K562 (cell line): ENCODE measurements at regions not wholly inside any gene's neighbourhood (a gene's known extent, or its start where the extent isn't known, plus 50 kb on each side); places are given as distances from the start of the nearest gene placed in this dataset.

Experiments
- ATAC-seq: fragments of 200-7000 bp; cut with Tn5 transposase; 3 replicates; pipeline ENCODE4 v1.9.1; 2020; ENCODE audit warnings: moderate library complexity
- BruUV-seq: library from RNA; stranded (reverse); fragments of 400-500 nt; replicated peaks from 2 replicates; lab custom pipeline; 2021; lab: Mats Ljungman, UMichigan
- CTCF ChIA-PET: fragments of 300-600 bp; formaldehyde crosslinking; extraction: SDS; loops from one replicate; lab custom pipeline; 2021; ENCODE audit warnings: low intra/inter-chr PET ratio; lab: Yijun Ruan, JAX
- POLR2A ChIA-PET: fragments of 300-600, 350-650 bp; sonication (Branson Sonifier 250); formaldehyde crosslinking; extraction: SDS; loops from one replicate; lab custom pipeline; 2021; ENCODE audit warnings: antibody characterized with exemption, inconsistent platforms; lab: Yijun Ruan, JAX
- DNase-seq, 4 experiments: peaks; one replicate each; pipeline versions ENCODE4 v3.0.0 to v3.0.0-alpha.2; 2011 to 2018; ENCODE audit warnings: low spot score in 3 of 4, mixed read lengths in 3 of 4; ENCODE audit errors: extremely low read depth in 1 of 4
- FAIRE-seq: peaks from 2 replicates; lab custom pipeline; 2011; peaks lifted over from hg19 to GRCh38; lab: Jason Lieb, UNC
- H2AFZ ChIP-seq: 2 replicates; pipeline ENCODE4 v1.6.0; 2011; ENCODE audit warnings: low read depth, low read length, control low read depth, inconsistent platforms
- H3K27ac ChIP-seq: fragments of 200-600 bp; 3 replicates; pipeline ENCODE4 v1.8.0; 2011; ENCODE audit warnings: low read depth, mild to moderate bottlenecking, control low read depth, inconsistent platforms, low read length, moderate library complexity, mixed read lengths; ENCODE audit errors: extremely low read depth
- H3K27me3 ChIP-seq, 2 experiments: fragments of 300-600 bp in 1 of 2; 2 replicates in 1 of 2; 3 replicates in 1 of 2; pipeline versions ENCODE4 v1.6.0 to v1.8.0; 2011; ENCODE audit warnings: inconsistent platforms in 2 of 2, low read length in 2 of 2, mild to moderate bottlenecking in 1 of 2, mixed read lengths in 1 of 2, moderate library complexity in 1 of 2; ENCODE audit not compliant: control insufficient read depth in 2 of 2, insufficient read depth in 2 of 2
- H3K36me3 ChIP-seq: fragments of 300-600 bp; 3 replicates; pipeline ENCODE4 v1.8.0; 2011; ENCODE audit warnings: mild to moderate bottlenecking, low read length, inconsistent platforms; ENCODE audit not compliant: control insufficient read depth, insufficient read depth
- H3K4me1 ChIP-seq, 2 experiments: fragments of 200-600 bp in 1 of 2; replicated peaks in 1 of 2; 2 replicates in 1 of 2; 3 replicates in 1 of 2; pipeline versions ENCODE4 v1.5.1 to v1.8.0; 2011; ENCODE audit warnings: inconsistent platforms in 2 of 2, low read length in 2 of 2, mild to moderate bottlenecking in 1 of 2, mixed read lengths in 1 of 2, moderate library complexity in 1 of 2; ENCODE audit not compliant: control insufficient read depth in 2 of 2, insufficient read depth in 2 of 2
- H3K4me2 ChIP-seq: 2 replicates; pipeline ENCODE4 v1.6.1; 2011; ENCODE audit warnings: low read length, control low read depth, inconsistent platforms, mixed read lengths; ENCODE audit not compliant: insufficient read depth
- H3K4me3 ChIP-seq: fragments of 200-600 bp; sonication (generic), shearing (Covaris generic); 2 replicates; pipeline ENCODE4 v1.5.1; 2016; ENCODE audit warnings: control low read depth, inconsistent platforms
- H3K79me2 ChIP-seq: fragments of 200-600 bp; 3 replicates; pipeline ENCODE4 v1.8.0; 2011; ENCODE audit warnings: low read length, inconsistent platforms; ENCODE audit not compliant: control insufficient read depth, insufficient read depth
- H3K9ac ChIP-seq, 2 experiments: 2 replicates each; pipeline versions ENCODE4 v1.6.0 to v1.6.1; 2011; ENCODE audit warnings: low read depth in 2 of 2, low read length in 2 of 2, control low read depth in 1 of 2, inconsistent platforms in 1 of 2, mild to moderate bottlenecking in 1 of 2, mixed read lengths in 1 of 2; ENCODE audit not compliant: insufficient read depth in 1 of 2
- H3K9me1 ChIP-seq: one replicate; pipeline ENCODE4 v1.6.0; 2011; ENCODE audit warnings: inconsistent platforms, mild to moderate bottlenecking, low read length, moderate library complexity; ENCODE audit not compliant: control insufficient read depth, insufficient read depth
- H3K9me3 ChIP-seq: replicated peaks from 2 replicates; pipeline ENCODE4 v1.5.1; 2011; ENCODE audit warnings: low read depth, low read length, inconsistent platforms; ENCODE audit not compliant: control insufficient read depth, insufficient read depth
- H4K20me1 ChIP-seq: replicated peaks from 2 replicates; pipeline ENCODE4 v1.6.1; 2011; ENCODE audit warnings: low read length, inconsistent platforms, mixed read lengths; ENCODE audit not compliant: control insufficient read depth, insufficient read depth
- BMI1 ChIP-seq: fragments of 150-350 bp; IDR thresholded peaks from 2 replicates; pipeline ENCODE4 v1.6.1; 2014; ENCODE audit warnings: low read length
- BRCA1 ChIP-seq, 2 experiments: fragments of 450-650 bp in 1 of 2; sonication (generic) in 1 of 2; formaldehyde crosslinking in 1 of 2; IDR thresholded peaks; 2 replicates each; pipeline versions ENCODE4 v1.5.0 to v1.6.1; 2017 to 2020; ENCODE audit warnings: mild to moderate bottlenecking in 1 of 2, missing genetic modification reagents in 1 of 2
- DIDO1 ChIP-seq: fragments of 450-650 bp; IDR thresholded peaks from 2 replicates; pipeline ENCODE4 v1.6.1; 2016; ENCODE audit warnings: low read depth, missing biosample characterization, missing genetic modification characterization
- E2F1 ChIP-seq: sonication (generic); formaldehyde crosslinking; IDR thresholded peaks from 2 replicates; pipeline ENCODE4 v1.8.1; 2023; ENCODE audit warnings: mild to moderate bottlenecking, missing genetic modification reagents, moderate library complexity
- FOXP4 ChIP-seq: sonication (generic); formaldehyde crosslinking; IDR thresholded peaks from 2 replicates; pipeline ENCODE4 v1.8.0; 2022; ENCODE audit warnings: mild to moderate bottlenecking, missing genetic modification reagents, borderline replicate concordance
- GATAD2B ChIP-seq: fragments of 450-650 bp; IDR thresholded peaks from 2 replicates; pipeline ENCODE4 v1.6.1; 2017; ENCODE audit warnings: mild to moderate bottlenecking, borderline replicate concordance
- KAT8 ChIP-seq: fragments of 450-650 bp; IDR thresholded peaks from 2 replicates; pipeline ENCODE4 v1.6.1; 2016; ENCODE audit warnings: low read depth, mild to moderate bottlenecking
- PHB2 ChIP-seq: fragments of 450-650 bp; IDR thresholded peaks from 2 replicates; pipeline ENCODE4 v1.6.1; 2017; ENCODE audit warnings: low read depth
- SMC3 ChIP-seq: conservative IDR thresholded peaks from 2 replicates; pipeline ENCODE4 v1.6.1; 2011; ENCODE audit warnings: low read depth, low read length, improper control_type of control experiment; ENCODE audit not compliant: insufficient read depth
- WHSC1 ChIP-seq: IDR thresholded peaks from one replicate; pipeline ENCODE4 v1.6.1; 2012; ENCODE audit warnings: low read length, control low read depth, inconsistent platforms
- ZBTB49 ChIP-seq: sonication (generic); formaldehyde crosslinking; IDR thresholded peaks from 2 replicates; pipeline ENCODE4 v1.8.0; 2022; ENCODE audit warnings: missing genetic modification reagents, mild to moderate bottlenecking, borderline replicate concordance
- ZNF778 ChIP-seq: fragments of 450-650 bp; formaldehyde crosslinking; IDR thresholded peaks from 2 replicates; pipeline ENCODE4 v1.4.0; 2020; ENCODE audit warnings: mild to moderate bottlenecking, moderate library complexity
- WGBS: fragments of 100-300 bp; shearing (Covaris generic); methylation state at CpG from one replicate; pipeline ENCODE4 v1.1.6; 2016; ENCODE audit warnings: low coverage, mixed read lengths; ENCODE audit not compliant: insufficient coverage; ENCODE audit errors: missing lambda C conversion rate; 5-methylcytosine and 5-hydroxymethylcytosine counted together
- in situ Hi-C: fragments of 300-500 bp; cut with MboI; formaldehyde crosslinking; loops from 4 replicates; pipeline ENCODE4 v1.15.0; 2018; ENCODE audit warnings: inconsistent platforms, mixed read lengths
- intact Hi-C: fragments of 100-400 bp; cut with micrococcal nuclease; formaldehyde crosslinking; loops from 2 replicates; pipeline ENCODE4 v1.14.2; 2022

- Histone ChIP-seq H3K27ac (no peak overlapping the region), H3K9me3 (no peaks in the 10 kb centered on the region), H2AFZ (no peak overlapping the region), H3K27me3 (no peaks in the 10 kb centered on the region), H3K4me1 (no peaks in the 10 kb centered on the region), H3K79me2 (no peaks in the 10 kb centered on the region), H4K20me1 (no peaks in the 10 kb centered on the region), H3K4me3 (no peak overlapping the region), H3K36me3 (no peaks in the 10 kb centered on the region), H3K4me2 (no peak overlapping the region), H3K9ac (no peak overlapping the region), H3K9me1 (no peaks in the 10 kb centered on the region)
- FAIRE-seq, result no peak
- 0% methylated on average over 1 of the region's 1 CpG for WGBS
- ChIA-PET POLR2A (interaction anchor here (0.7 kb wide), 1 partner anchor 11 kb away, joined by 3 read pairs; no protein-coding TSS in a partner anchor), CTCF (no interaction called here)
- intact Hi-C loops (no loop called here), in situ Hi-C loops (no loop called here)
- no peak for DNase-seq
- no TSS peak for BruUV-seq
- ATAC-seq, result no peak
- no peak for TF ChIP-seq SMC3
- TF ChIP-seq E2F1 (CRISPR knock-in tag), result no peak
These were observed 225.1 kb downstream of the CMPK2 start for GRCh38 chr2:6640621-6641015.

GRCh38 chr2:6641956-6642355, 223.8 kb downstream of the CMPK2 start:
- H3K9me1 ChIP-seq, result no peaks in the 10 kb centered on the region
- H3K36me3 ChIP-seq, result no peaks in the 10 kb centered on the region
- DNase-seq, result no peak
- POLR2A ChIA-PET, result no interaction called here
- H3K9me3 ChIP-seq, result no peaks in the 10 kb centered on the region
- H3K9ac ChIP-seq, result no peak overlapping the region
- no peak for ATAC-seq
- H3K79me2 ChIP-seq, result no peaks in the 10 kb centered on the region
- no peak for FAIRE-seq
- no peak overlapping the region for H2AFZ ChIP-seq
- no peaks in the 10 kb centered on the region for H3K4me1 ChIP-seq
- CTCF ChIA-PET, result no interaction called here
- WGBS, result 0% methylated on average over 1 of the region's 1 CpG
- intact Hi-C loops, result no loop called here
- H4K20me1 ChIP-seq, result no peaks in the 10 kb centered on the region
- H3K4me2 ChIP-seq, result no peak overlapping the region
- H3K27me3 ChIP-seq, result no peaks in the 10 kb centered on the region
- no TSS peak for BruUV-seq
- H3K27ac ChIP-seq, result no peak overlapping the region
- in situ Hi-C loops, result no loop called here
- H3K4me3 ChIP-seq, result no peak overlapping the region
- TF ChIP-seq WHSC1 (no peak), GATAD2B (no peak), FOXP4 (CRISPR knock-in tag) (no peak), DIDO1 (no peak), KAT8 (no peak), ZBTB49 (no peak), ZNF778 (CRISPR knock-in tag) (no peak), BRCA1 (IDR thresholded peaks at IDR 0.05) (no peak), BRCA1 (CRISPR knock-in tag; IDR thresholded peaks at IDR 0.05) (no peak), PHB2 (no peak), BMI1 (no peak)
